Heart left ventricle (tissue), 13 donors: ENCODE measurements at regions not wholly inside any gene's neighbourhood (a gene's known extent, or its start where the extent isn't known, plus 50 kb on each side); places are given as distances from the start of the nearest gene placed in this dataset.

Experiments used
- POLR2A ChIP-seq, 2 donors: fragments of 450-650 bp; IDR thresholded peaks; one replicate each; pipeline ENCODE4 v1.6.1; 2017; ENCODE audit warnings: antibody characterized with exemption in 2 of 2, mild to moderate bottlenecking in 2 of 2, moderate library complexity in 2 of 2
- TF ChIP-seq, protein P1 (sequence below), 12 donors: fragments of 200-600 bp; sonication (generic) in 4 of 12; IDR thresholded peaks; one replicate each; pipeline versions ENCODE4 v1.5.0 to v1.8.0; 2018 to 2022; ENCODE audit warnings: antibody characterized with exemption in 12 of 12, mild to moderate bottlenecking in 5 of 12
- donor health status: ischemic (EF 13 %, LVEDD 7.1; RV severe dilation, severe dysfunction).
- donor health status: DM: no; HTN: yes; CAD: no.
- donor health status: DM: no; HTN: no; CAD: no.
- donor health status: ischemic (EF 25% LVEDD 6.9; RV normal size, moderate dysfunction).
- donor health status: ischemic (EF 25% LVEDD 5.7; RV mildly dilated, moderate dysfunction).
- donor health status: ischemic (EF 35%, LVEDD 5.7; RV mildly dilated, moderate dysfunction).
- donor health status: nonischemic (EF 11% LVEDD 7.7; RV severe dilation, severe dysfunction).
- donor health status: DM: yes; HTN: yes; CAD: no.
- donor health status: PGD.
- donor health status: ischemic (EF 29% LVEDD 5.4; RV normal size, mild dysfunction).
- donor health status: nonischemic (EF 23%, LVEDD 6.1; RV moderate dilation, normal function).

DNA sequence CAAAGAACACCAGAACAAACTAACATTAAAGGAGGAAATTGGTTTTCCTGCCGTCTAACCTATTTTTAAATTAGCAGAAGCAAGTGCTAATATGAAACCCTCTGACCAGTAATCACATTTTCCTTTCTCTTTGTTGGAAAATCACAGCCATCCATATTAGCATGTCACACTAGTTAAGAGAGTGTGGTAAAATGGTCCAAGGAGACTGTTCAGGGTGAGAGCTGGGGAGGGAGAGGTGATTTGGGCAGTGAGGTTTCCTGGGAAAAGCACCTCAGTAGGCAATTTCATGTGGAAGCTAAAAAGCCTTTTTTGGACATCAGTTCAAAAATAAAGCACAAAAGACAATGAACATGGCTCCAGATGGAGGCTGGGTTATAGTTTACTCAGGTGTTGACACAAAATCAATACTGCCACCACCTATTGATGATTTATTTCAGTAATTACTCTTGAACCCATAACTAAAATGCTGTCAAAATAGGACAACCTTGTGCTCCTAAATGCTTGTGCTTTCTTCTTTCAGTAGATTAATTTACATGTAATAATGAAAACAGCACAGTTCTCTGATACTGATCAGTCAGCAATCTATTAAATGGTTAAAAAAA lies 333.2 kb downstream of the SAMD5 start:
- TF ChIP-seq, protein P1, sequence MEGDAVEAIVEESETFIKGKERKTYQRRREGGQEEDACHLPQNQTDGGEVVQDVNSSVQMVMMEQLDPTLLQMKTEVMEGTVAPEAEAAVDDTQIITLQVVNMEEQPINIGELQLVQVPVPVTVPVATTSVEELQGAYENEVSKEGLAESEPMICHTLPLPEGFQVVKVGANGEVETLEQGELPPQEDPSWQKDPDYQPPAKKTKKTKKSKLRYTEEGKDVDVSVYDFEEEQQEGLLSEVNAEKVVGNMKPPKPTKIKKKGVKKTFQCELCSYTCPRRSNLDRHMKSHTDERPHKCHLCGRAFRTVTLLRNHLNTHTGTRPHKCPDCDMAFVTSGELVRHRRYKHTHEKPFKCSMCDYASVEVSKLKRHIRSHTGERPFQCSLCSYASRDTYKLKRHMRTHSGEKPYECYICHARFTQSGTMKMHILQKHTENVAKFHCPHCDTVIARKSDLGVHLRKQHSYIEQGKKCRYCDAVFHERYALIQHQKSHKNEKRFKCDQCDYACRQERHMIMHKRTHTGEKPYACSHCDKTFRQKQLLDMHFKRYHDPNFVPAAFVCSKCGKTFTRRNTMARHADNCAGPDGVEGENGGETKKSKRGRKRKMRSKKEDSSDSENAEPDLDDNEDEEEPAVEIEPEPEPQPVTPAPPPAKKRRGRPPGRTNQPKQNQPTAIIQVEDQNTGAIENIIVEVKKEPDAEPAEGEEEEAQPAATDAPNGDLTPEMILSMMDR (IDR thresholded peaks at IDR 0.05): no peak
- TF ChIP-seq POLR2A (IDR thresholded peaks at IDR 0.05): no peak
